Germinal center (tissue), 1 donor: ENCODE measurements at regions not wholly inside any gene's neighbourhood (a gene's known extent, or its start where the extent isn't known, plus 50 kb on each side); places are given as distances from the start of the nearest gene placed in this dataset.
"Not testable (repeated sequence)": the region's sequence is repeated elsewhere in the genome, so short reads cannot be mapped to it uniquely, and the experiment has no call there.

Experiments used
- DNase-seq: peaks from one replicate; pipeline ENCODE4 v3.0.0; 2012; ENCODE audit warnings: mixed read lengths, low spot score

DNA sequence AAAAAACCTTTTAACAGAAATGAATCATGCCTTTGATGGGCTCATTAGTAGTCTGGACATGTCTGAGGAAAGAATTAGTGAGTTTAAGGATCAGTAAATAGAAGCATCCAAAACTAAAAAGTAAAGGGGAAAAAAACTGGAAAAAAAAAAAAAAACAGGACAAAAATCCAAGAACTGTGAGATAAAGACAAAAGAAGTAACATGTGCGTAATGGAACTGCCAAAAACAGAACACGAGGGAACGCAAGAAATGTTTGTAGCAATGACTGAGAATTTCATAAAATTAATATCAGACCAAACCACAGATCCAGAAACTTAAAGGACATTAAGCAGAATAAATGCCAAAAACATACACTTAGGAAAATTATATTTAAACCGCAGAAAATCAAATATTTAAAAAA lies 77.4 kb downstream of the MS4A13 start:
- no peak for DNase-seq

DNA sequence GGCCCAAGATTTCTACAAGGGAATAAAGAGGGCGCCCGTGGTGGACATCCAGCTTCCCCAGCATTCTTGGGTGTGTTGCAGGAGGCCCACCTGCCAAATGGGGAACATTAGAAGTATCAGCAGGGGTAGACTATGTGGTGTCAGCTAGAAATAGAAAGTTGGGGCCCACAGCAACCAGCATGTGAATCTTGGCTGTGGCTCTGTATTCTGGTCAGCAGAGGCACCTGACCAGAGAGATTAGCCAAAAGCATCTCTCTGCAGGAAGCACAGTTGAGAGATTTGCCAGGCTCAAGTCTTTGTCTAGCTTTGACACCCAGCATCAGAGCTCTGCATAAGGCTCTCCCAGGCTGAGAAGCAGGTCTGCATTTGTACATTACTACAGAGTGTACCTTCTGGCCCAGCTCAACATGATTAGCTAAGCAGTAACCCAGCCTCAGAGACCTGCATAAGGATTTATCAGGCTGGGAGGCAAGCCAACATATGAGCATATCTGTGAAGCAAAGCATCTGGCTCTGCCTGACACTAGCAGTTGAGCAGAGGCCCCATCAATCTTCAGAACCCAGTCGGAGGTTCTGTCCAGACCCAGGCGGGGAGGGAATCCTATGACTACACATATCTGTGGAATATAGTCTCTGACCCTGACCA lies 79.9 kb downstream of the MS4A13 start:
- DNase-seq, result no peak

DNA sequence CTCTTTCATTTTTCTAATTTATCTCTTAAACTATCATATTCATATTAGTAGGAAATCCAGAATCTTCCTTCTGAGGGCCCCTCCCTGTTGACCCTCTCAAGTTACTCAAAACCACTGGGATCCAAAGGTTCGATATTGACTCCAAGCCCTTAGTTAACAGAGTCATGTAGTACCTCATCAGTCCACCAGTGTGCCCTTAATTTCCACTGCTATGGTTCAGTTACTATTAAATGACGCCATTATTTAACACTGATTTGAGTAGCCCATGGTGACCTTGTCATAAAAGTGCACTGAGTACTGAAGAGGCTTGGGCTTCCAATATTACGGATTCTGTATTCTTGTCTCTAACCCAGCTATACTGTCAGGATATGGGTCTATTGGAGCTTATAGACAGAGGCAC lies 91.9 kb upstream of the MS4A8 start:
- DNase-seq, result no peak

DNA sequence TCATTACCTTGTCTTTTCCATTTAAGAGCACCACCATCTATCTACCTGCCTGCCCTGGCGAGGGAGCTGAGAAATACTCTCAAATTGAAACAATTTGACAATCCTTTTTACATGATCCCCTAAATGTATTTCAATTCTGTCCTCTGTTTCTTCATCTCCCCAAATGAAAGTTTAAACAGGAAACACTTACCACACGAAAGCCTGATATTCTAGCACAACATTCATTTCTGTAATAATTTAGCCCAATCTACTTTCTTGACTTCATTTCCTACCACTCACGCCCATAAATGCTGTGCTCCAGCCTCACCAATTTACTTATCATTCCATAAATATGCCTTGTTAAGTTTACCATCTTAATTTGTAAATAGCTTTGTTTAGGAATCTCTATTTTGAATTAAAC lies 89.8 kb upstream of the MS4A8 start:
- no peak for DNase-seq

GRCh38 chr11:60610702-60611101 lies 88.7 kb upstream of the MS4A8 start:
- DNase-seq, result no peak

GRCh38 chr11:60615497-60615896 lies 83.9 kb upstream of the MS4A8 start:
- DNase-seq, result no peak

DNA sequence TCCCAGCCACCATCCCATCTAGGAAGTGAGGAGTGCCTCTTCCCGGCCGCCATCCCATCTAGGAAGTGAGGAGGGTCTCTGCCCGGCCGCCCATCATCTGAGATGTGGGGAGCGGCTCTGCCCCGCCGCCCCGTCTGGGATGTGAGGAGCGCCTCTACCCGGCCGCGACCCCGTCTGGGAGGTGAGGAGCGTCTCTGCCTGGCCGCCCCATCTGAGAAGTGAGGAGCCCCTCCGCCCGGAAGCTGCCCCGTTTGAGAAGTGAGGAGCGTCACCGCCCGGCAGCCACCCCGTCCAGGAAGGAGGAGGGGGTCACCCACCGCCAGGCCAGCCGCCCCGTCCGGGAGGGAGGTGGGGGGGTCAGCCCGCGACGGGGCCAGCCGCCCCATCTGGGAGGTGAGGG lies 77.5 kb upstream of the MS4A8 start:
- DNase-seq, result not testable (repeated sequence)

DNA sequence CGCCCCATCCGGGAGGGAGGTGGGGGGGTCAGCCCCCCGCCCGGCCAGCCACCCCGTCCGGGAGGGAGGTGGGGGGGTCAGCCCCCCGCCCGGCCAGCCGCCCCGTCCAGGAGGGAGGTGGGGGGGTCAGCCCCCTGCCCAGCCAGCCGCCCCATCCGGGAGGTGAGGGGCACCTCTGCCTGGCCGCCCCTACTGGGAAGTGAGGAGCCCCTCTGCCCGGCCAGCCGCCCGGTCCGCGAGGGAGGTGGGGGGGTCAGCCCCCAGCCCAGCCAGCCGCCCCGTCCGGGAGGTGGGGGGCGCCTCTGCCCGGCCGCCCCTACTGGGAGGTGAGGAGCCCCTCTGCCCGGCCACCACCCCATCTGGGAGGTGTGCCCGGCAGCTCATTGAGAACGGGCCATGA lies 76.6 kb upstream of the MS4A8 start:
- not testable (repeated sequence) for DNase-seq

DNA sequence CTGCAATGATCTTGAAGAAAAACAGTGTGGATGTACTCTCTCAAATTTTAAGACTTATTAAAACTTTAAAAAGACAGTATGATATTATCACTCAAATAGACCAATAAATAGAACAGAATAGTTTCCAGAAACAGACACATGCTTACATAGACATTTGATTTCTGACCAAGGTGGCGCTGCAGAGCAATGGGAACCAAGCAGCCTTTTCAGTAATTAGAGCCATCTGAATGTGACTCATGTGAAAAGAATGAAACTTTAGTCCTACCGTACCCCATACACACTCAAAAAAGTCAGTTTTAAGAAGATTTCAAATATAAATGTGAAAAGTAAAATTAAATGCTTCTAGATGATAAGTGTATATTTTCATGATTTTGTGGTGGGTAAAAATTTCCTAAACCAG lies 74.2 kb upstream of the MS4A8 start:
- DNase-seq, result no peak

DNA sequence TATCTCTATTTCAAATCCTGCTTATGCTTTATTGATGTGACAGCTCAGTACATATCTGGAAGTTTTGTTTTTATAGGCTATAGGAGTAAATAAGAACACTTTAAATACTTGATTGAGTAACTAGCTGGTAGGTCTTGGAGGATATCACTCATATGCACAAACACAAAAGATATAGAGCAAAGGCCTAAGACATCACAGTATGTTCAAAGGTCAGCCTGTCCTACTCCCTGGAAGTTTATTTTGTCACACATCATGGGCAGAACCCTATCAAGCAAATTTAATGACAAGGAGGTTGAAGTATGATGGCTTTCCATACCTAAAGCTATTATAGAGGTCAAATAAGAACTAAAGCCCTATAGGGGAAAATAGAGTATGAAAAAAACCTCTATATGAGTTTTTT lies 70.0 kb upstream of the MS4A8 start:
- no peak for DNase-seq

DNA sequence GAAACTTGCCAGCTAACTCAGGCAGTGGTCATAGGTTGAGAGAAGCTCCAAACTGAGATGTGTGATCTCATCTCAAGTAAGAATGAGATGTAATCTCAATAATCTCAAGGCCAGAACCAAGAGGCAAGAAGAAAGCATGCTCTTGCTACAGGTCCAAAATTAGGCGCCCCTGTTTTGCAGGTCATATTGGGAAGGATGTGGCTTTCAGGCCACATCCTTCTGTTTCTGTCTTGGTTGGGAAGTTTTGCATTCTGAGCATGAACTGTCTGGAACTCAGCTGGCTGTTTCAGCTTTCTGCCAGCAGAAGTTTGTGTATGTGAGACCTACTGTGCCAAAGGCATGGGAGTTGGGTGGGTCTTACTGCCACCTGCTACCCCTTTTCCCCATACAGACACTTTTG lies 67.5 kb upstream of the MS4A8 start:
- no peak for DNase-seq

DNA sequence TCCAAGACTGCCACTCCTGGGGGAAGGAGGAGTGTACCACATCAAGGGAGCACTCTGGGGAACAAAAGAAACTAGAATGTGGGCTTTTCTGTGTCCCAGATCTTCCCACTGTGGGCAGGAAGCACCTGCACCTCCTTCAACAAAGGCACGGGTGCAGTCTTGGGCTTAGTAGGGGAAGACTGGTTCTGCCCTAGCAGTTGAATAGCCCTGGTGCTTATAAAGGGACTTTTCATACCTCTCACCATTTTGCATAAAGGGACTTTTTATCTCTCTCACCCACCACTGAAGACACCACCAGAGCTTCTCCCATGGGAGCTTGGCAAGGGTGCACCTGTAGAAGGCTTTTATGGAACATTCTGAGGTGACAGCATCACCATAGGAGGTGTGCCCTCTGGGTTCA lies 65.8 kb upstream of the MS4A8 start:
- peak; percentile 60 for DNase-seq

DNA sequence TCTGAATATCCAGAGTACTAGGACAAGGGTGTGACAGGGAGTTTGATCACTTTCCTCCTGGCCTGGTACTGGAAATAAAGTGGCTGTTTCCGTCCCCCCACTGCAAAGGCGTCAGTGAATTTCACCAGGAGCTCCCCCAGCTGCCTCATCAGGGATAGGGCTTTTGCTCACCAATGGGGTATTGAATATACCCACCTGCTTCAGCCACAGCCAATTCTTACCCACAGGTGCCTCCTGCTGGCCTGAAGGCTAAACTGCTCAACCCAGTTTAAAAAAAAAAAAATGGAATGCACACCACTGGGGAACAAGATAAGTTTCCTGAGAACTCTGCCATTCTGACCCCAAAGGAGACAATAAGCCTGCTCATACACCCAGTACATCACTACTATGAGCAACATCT lies 65.3 kb upstream of the MS4A8 start:
- DNase-seq, result peak; percentile 73

DNA sequence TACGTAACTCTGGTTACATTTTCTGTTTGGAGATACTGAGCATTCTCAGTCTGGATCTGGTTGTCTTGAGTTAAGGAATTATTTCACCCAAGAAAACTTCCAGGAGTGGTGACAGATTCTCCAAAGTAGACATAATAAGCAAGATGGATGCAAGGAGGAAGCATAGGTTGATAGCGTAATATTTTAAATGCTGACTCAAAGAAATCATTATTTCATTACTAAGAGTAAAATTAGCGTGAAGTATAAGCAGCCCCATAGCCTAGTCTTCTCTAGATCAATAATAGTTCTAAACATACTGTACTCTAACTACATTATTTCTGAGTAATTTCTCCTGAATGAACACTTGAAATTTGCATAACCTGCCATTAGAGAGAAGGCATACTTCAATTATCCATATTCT lies 57.5 kb upstream of the MS4A8 start:
- DNase-seq, result no peak

GRCh38 chr11:60647087-60647486 lies 52.3 kb upstream of the MS4A8 start:
- no peak for DNase-seq
